Adipocyte (in vitro differentiated cells): ENCODE measurements at regions not wholly inside any gene's neighbourhood (a gene's known extent, or its start where the extent isn't known, plus 50 kb on each side); places are given as distances from the start of the nearest gene placed in this dataset.

Source experiments
- DNase-seq: peaks from one replicate; pipeline ENCODE4 v3.0.0-alpha.2; 2015; ENCODE audit warnings: low read depth
- H3K27me3 ChIP-seq: replicated peaks from 2 replicates; pipeline ENCODE4 v1.7.0; 2013; ENCODE audit warnings: mild to moderate bottlenecking, low read length, moderate library complexity; ENCODE audit not compliant: control insufficient read depth, insufficient read depth
- H3K36me3 ChIP-seq: 2 replicates; pipeline ENCODE4 v1.7.0; 2013; ENCODE audit warnings: low read length, mild to moderate bottlenecking, moderate library complexity; ENCODE audit not compliant: control insufficient read depth, insufficient read depth, severe bottlenecking
- H3K4me1 ChIP-seq: 2 replicates; pipeline ENCODE4 v1.7.0; 2013; ENCODE audit warnings: mild to moderate bottlenecking, low read length, moderate library complexity; ENCODE audit not compliant: control insufficient read depth, insufficient read depth
- H3K4me3 ChIP-seq: 2 replicates; pipeline ENCODE4 v1.7.0; 2013; ENCODE audit warnings: mild to moderate bottlenecking, low read length, moderate library complexity
- H3K9ac ChIP-seq: 2 replicates; pipeline ENCODE4 v1.7.0; 2013; ENCODE audit warnings: mild to moderate bottlenecking, low read length, moderate library complexity
- H3K9me3 ChIP-seq: 2 replicates; pipeline ENCODE4 v1.7.0; 2013; ENCODE audit warnings: mild to moderate bottlenecking, low read length, moderate library complexity; ENCODE audit not compliant: control insufficient read depth

GRCh38 chr10:113219446-113219845 lies 269.4 kb downstream of the TCF7L2 start:
- H3K27me3 ChIP-seq, result peaks cover 6% of the 10 kb centered on the region
- no peak for DNase-seq
- H3K36me3 ChIP-seq, result no peaks in the 10 kb centered on the region
- H3K9ac ChIP-seq, result no peak overlapping the region
- H3K9me3 ChIP-seq, result peaks cover 3% of the 10 kb centered on the region
- H3K4me3 ChIP-seq, result no peak overlapping the region
- H3K4me1 ChIP-seq, result no peaks in the 10 kb centered on the region

- H3K9me3 ChIP-seq, result no peaks in the 10 kb centered on the region
- peak; percentile 12 for DNase-seq
- H3K9ac ChIP-seq, result no peak overlapping the region
- no peaks in the 10 kb centered on the region for H3K36me3 ChIP-seq
- H3K4me1 ChIP-seq, result peaks cover under 1% of the 10 kb centered on the region
- H3K27me3 ChIP-seq, result peaks cover 6% of the 10 kb centered on the region
- no peak overlapping the region for H3K4me3 ChIP-seq
Measured at GRCh38 chr10:113221756-113222168, 271.7 kb downstream of the TCF7L2 start.

- Histone ChIP-seq H3K4me1 (peaks cover 5% of the 10 kb centered on the region), H3K27me3 (peaks cover 6% of the 10 kb centered on the region), H3K4me3 (no peak overlapping the region), H3K36me3 (no peaks in the 10 kb centered on the region), H3K9ac (no peak overlapping the region), H3K9me3 (no peaks in the 10 kb centered on the region)
- no peak for DNase-seq
Measured at GRCh38 chr10:113222207-113222606, 272.2 kb downstream of the TCF7L2 start.

DNA sequence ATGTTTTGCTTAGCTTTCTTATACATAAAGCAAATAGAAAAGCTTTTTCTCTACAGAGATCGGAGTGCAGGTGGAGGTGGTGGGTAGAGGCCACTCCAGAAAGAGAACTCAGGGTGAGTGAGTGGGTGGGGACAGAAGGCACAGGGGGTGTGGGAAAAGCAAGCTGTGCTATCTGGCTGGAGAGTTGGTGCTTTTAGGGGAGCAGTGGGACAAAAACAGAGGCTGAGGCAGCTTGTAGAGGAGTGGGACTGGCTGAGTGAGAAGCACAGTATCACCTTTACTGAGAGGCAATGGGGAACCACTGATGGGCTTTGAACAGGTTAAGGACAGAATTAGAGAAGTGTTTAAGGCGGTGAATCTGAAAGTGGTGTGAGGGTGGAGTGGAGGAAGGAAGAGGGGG lies 275.3 kb downstream of the TCF7L2 start:
- no peaks in the 10 kb centered on the region for H3K9me3 ChIP-seq
- no peak overlapping the region for H3K9ac ChIP-seq
- no peak for DNase-seq
- peaks cover 25% of the 10 kb centered on the region for H3K4me1 ChIP-seq
- H3K27me3 ChIP-seq, result peaks cover 6% of the 10 kb centered on the region
- H3K36me3 ChIP-seq, result no peaks in the 10 kb centered on the region
- H3K4me3 ChIP-seq, result no peak overlapping the region

- Histone ChIP-seq H3K9me3 (no peaks in the 10 kb centered on the region), H3K9ac (no peak overlapping the region), H3K36me3 (no peaks in the 10 kb centered on the region), H3K4me3 (no peak overlapping the region), H3K27me3 (peaks cover 6% of the 10 kb centered on the region), H3K4me1 (peaks cover 25% of the 10 kb centered on the region)
- no peak for DNase-seq
Measured at GRCh38 chr10:113225903-113226302, 275.9 kb downstream of the TCF7L2 start.

GRCh38 chr10:113226399-113226798 lies 276.4 kb downstream of the TCF7L2 start:
- Histone ChIP-seq H3K9ac (no peak overlapping the region), H3K27me3 (peaks cover 6% of the 10 kb centered on the region), H3K9me3 (no peaks in the 10 kb centered on the region), H3K4me3 (no peak overlapping the region), H3K4me1 (peaks cover 25% of the 10 kb centered on the region), H3K36me3 (no peaks in the 10 kb centered on the region)
- DNase-seq, result no peak

DNA sequence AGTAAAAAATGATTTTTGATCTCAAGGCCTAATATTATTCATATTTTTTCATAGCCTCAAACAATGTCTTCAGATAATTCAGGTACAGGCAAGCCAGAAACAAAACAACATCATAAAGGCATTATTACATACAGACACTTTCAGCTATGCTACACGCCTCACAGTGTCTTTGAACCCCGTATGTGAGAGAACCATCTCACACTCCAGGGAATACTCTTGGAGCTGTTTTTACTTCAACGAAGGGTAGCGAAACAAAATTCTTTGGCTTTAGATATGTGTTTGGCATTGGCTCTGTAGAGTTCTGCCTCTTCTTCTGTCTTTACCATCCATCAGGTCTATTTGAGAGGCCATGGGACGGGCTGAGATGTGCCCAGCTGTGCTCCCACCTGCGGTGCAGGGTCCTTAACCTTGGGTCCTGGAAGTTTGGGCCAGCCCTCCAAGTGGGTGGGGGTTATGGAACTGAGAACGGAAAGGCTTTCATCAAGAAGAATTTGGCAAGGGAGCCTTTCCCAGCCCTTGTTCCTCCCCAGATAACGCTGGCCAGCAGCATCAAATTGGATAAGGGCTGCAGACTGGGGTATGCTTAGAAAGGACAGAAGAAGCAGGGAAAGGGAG lies 276.9 kb downstream of the TCF7L2 start:
- no peak for DNase-seq
- H3K4me3 ChIP-seq, result no peak overlapping the region
- peaks cover 6% of the 10 kb centered on the region for H3K27me3 ChIP-seq
- no peak overlapping the region for H3K9ac ChIP-seq
- H3K36me3 ChIP-seq, result no peaks in the 10 kb centered on the region
- no peaks in the 10 kb centered on the region for H3K9me3 ChIP-seq
- peaks cover 25% of the 10 kb centered on the region for H3K4me1 ChIP-seq

- no peaks in the 10 kb centered on the region for H3K36me3 ChIP-seq
- peaks cover 4% of the 10 kb centered on the region for H3K27me3 ChIP-seq
- H3K4me3 ChIP-seq, result no peak overlapping the region
- peak; percentile 80 for DNase-seq
- H3K9me3 ChIP-seq, result no peaks in the 10 kb centered on the region
- H3K9ac ChIP-seq, result no peak overlapping the region
- H3K4me1 ChIP-seq, result peaks cover 25% of the 10 kb centered on the region
Measured at GRCh38 chr10:113228530-113228929, 278.5 kb downstream of the TCF7L2 start.

GRCh38 chr10:113230011-113230610 lies 280.1 kb downstream of the TCF7L2 start:
- peak; percentile 38 for DNase-seq

GRCh38 chr10:113232928-113233511 lies 283.0 kb downstream of the TCF7L2 start:
- Histone ChIP-seq H3K36me3 (no peaks in the 10 kb centered on the region), H3K9ac (no peak overlapping the region), H3K9me3 (no peaks in the 10 kb centered on the region), H3K4me1 (peaks cover 19% of the 10 kb centered on the region), H3K27me3 (peaks cover 4% of the 10 kb centered on the region), H3K4me3 (no peak overlapping the region)
- DNase-seq, result no peak

More at GRCh38 chr10:113230011-113230610, 280.1 kb downstream of the TCF7L2 start:
- Histone ChIP-seq H3K9ac (no peak overlapping the region), H3K36me3 (no peaks in the 10 kb centered on the region), H3K4me1 (peaks cover 25% of the 10 kb centered on the region), H3K9me3 (no peaks in the 10 kb centered on the region), H3K27me3 (peaks cover 4% of the 10 kb centered on the region), H3K4me3 (no peak overlapping the region)

DNA sequence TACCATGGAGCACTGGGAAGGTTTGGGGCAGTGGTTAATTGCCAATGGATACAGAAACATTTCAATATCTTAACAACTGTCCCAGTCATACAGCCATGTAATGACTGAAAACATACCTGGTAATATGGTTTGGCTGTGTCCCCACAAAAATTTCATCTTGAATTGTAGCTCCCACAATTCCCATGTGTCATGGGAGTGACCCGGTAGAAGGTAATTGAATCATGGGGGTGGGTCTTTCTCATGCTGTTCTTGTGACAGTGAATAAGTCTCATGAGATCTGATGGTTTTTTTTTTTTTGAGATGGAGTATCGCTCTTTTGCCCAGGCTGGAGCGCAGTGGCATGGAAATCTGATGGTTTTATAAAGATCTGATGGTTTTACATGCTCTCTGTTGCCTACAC lies 284.4 kb downstream of the TCF7L2 start:
- Histone ChIP-seq H3K36me3 (no peaks in the 10 kb centered on the region), H3K9ac (no peak overlapping the region), H3K9me3 (no peaks in the 10 kb centered on the region), H3K4me3 (no peak overlapping the region), H3K27me3 (peaks cover 5% of the 10 kb centered on the region), H3K4me1 (peaks cover 8% of the 10 kb centered on the region)
- no peak for DNase-seq
